Heart left ventricle (tissue), 16 donors: ENCODE measurements at regions not wholly inside any gene's neighbourhood (a gene's known extent, or its start where the extent isn't known, plus 50 kb on each side); places are given as distances from the start of the nearest gene placed in this dataset.

Experiments
- ATAC-seq, 4 donors: fragments of 200-7000 bp; cut with Tn5 transposase; one replicate each; pipeline ENCODE4 v1.9.1; 2020 to 2022; ENCODE audit warnings: moderate library complexity in 4 of 4, mild to moderate bottlenecking in 3 of 4, moderate number of reproducible peaks in 1 of 4
- DNase-seq, 5 donors: peaks; one replicate each; pipeline ENCODE4 v3.0.0-alpha.2; 2020
- H3K27ac ChIP-seq, 12 donors: fragments of 200-600 bp; sonication (generic) in 4 of 12; one replicate each; pipeline versions ENCODE4 v1.5.0 to v1.8.0; 2016 to 2022; ENCODE audit warnings: mild to moderate bottlenecking in 2 of 12
- H3K27me3 ChIP-seq, 9 donors: fragments of 200-600 bp; sonication (generic) in 2 of 9; one replicate each; pipeline versions ENCODE4 v1.5.1 to v1.8.0; 2016 to 2022; ENCODE audit warnings: mild to moderate bottlenecking in 3 of 9
- H3K36me3 ChIP-seq, 9 donors: fragments of 200-600 bp; sonication (generic) in 2 of 9; one replicate each; pipeline versions ENCODE4 v1.5.0 to v1.8.0; 2018 to 2022; ENCODE audit warnings: mild to moderate bottlenecking in 2 of 9
- H3K4me1 ChIP-seq, 12 donors: fragments of 200-600 bp; sonication (generic) in 4 of 12; one replicate each; pipeline versions ENCODE4 v1.5.0 to v1.8.0; 2016 to 2022; ENCODE audit warnings: mild to moderate bottlenecking in 3 of 12
- H3K4me3 ChIP-seq, 12 donors: fragments of 200-600 bp; sonication (generic) in 4 of 12; one replicate each; pipeline versions ENCODE4 v1.5.0 to v1.8.0; 2017 to 2022; ENCODE audit warnings: mild to moderate bottlenecking in 9 of 12, moderate library complexity in 4 of 12
- H3K9me3 ChIP-seq, 12 donors: fragments of 200-600 bp; sonication (generic) in 4 of 12; one replicate each; pipeline versions ENCODE4 v1.5.0 to v1.8.0; 2016 to 2022; ENCODE audit warnings: mild to moderate bottlenecking in 1 of 12
- POLR2A ChIP-seq, 2 donors: fragments of 450-650 bp; IDR thresholded peaks; one replicate each; pipeline ENCODE4 v1.6.1; 2017; ENCODE audit warnings: antibody characterized with exemption in 2 of 2, mild to moderate bottlenecking in 2 of 2, moderate library complexity in 2 of 2
- WGBS, 4 donors: extraction: QIAGEN DNeasy Blood & Tissue Kit in 2 of 4; methylation state at CpG; one replicate each; pipeline versions ENCODE4 v1.1.5 to v1.1.7; 2013 to 2018; 5-methylcytosine and 5-hydroxymethylcytosine counted together
- intact Hi-C, 10 donors: fragments of 100-400 bp; cut with DNase I; formaldehyde crosslinking; loops; one replicate each; pipeline versions ENCODE4 v1.11.1 to v1.14.2; 2022
- TF ChIP-seq, protein P1 (sequence below), 12 donors: fragments of 200-600 bp; sonication (generic) in 4 of 12; IDR thresholded peaks; one replicate each; pipeline versions ENCODE4 v1.5.0 to v1.8.0; 2018 to 2022; ENCODE audit warnings: antibody characterized with exemption in 12 of 12, mild to moderate bottlenecking in 5 of 12
- donor health status: ischemic (EF 13 %, LVEDD 7.1; RV severe dilation, severe dysfunction).
- donor health status: healthy with polysubstance abuse.
- donor health status: DM: no; HTN: yes; CAD: no.
- donor health status: DM: no; HTN: no; CAD: no.
- donor health status: ischemic (EF 25% LVEDD 6.9; RV normal size, moderate dysfunction).
- donor health status: ischemic (EF 25% LVEDD 5.7; RV mildly dilated, moderate dysfunction).
- donor health status: healthy.
- donor health status: DM: yes; HTN: yes; CAD: no.
- donor health status: ischemic (EF 35%, LVEDD 5.7; RV mildly dilated, moderate dysfunction).
- donor health status: nonischemic (EF 11% LVEDD 7.7; RV severe dilation, severe dysfunction).
- donor health status: DM: yes; HTN: yes; CAD: no.
- donor health status: PGD.
- donor health status: ischemic (EF 29% LVEDD 5.4; RV normal size, mild dysfunction).
- donor health status: nonischemic (EF 23%, LVEDD 6.1; RV moderate dilation, normal function).

DNA sequence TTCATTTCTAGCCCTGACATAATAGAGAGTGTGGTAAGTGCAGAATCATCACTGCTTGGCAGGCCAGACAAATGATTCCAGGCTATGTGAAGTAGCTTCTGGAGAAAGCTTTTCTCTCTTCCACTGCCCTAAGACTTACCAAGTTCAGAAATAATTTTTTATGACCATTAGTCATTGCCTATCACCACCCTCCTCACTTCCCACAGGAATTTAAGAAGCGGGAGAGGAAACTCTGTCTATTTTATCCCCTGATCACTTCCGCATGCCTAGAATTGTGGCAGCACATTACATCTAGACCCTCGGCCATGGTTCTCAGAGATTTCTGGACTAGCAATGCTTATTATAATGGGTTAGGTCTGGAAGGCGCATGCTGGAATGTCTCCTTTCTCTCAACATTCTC, 397.8 kb upstream of the NR2F2 start:
- WGBS, 4 donors: 85 to 92% (median 90%) methylated on average over 4 of the region's 4 CpGs
- Histone ChIP-seq H3K36me3 (no peaks in the 10 kb centered on the region), H3K4me1 (peaks cover 0 to 22% (median 2%) of the 10 kb centered on the region in 12 donors), H3K27me3 (no peaks in the 10 kb centered on the region), H3K4me3 (no peak overlapping the region), H3K9me3 (no peaks in the 10 kb centered on the region), H3K27ac (no peak overlapping the region)
- ATAC-seq (no peak), DNase-seq (no peak)
- intact Hi-C loops: loop anchor here in 1 of 10 donors (10.0 kb wide), 1 partner anchor 62 kb away; no protein-coding TSS in a partner anchor
- TF ChIP-seq, protein P1, sequence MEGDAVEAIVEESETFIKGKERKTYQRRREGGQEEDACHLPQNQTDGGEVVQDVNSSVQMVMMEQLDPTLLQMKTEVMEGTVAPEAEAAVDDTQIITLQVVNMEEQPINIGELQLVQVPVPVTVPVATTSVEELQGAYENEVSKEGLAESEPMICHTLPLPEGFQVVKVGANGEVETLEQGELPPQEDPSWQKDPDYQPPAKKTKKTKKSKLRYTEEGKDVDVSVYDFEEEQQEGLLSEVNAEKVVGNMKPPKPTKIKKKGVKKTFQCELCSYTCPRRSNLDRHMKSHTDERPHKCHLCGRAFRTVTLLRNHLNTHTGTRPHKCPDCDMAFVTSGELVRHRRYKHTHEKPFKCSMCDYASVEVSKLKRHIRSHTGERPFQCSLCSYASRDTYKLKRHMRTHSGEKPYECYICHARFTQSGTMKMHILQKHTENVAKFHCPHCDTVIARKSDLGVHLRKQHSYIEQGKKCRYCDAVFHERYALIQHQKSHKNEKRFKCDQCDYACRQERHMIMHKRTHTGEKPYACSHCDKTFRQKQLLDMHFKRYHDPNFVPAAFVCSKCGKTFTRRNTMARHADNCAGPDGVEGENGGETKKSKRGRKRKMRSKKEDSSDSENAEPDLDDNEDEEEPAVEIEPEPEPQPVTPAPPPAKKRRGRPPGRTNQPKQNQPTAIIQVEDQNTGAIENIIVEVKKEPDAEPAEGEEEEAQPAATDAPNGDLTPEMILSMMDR (IDR thresholded peaks at IDR 0.05): no peak
- TF ChIP-seq POLR2A (IDR thresholded peaks at IDR 0.05): no peak

- Histone ChIP-seq H3K36me3 (no peaks in the 10 kb centered on the region), H3K27ac (no peak overlapping the region), H3K4me1 (peaks cover 0 to 18% (median 2%) of the 10 kb centered on the region in 12 donors), H3K9me3 (no peaks in the 10 kb centered on the region), H3K4me3 (peak overlapping the region in 1 of 12 donors; percentile 5), H3K27me3 (no peaks in the 10 kb centered on the region)
- intact Hi-C loops: loop anchor here in 1 of 10 donors (10.0 kb wide), 1 partner anchor 59 kb away; no protein-coding TSS in a partner anchor
- ATAC-seq: no peak
- WGBS, 4 donors: 51 to 84% (median 72%) methylated on average over 2 of the region's 2 CpGs
- no peak for DNase-seq
- no peak for TF ChIP-seq POLR2A (IDR thresholded peaks at IDR 0.05)
- TF ChIP-seq, protein P1 (IDR thresholded peaks at IDR 0.05): no peak
Observed at GRCh38 chr15:95935852-95936251, 394.6 kb upstream of the NR2F2 start.

DNA sequence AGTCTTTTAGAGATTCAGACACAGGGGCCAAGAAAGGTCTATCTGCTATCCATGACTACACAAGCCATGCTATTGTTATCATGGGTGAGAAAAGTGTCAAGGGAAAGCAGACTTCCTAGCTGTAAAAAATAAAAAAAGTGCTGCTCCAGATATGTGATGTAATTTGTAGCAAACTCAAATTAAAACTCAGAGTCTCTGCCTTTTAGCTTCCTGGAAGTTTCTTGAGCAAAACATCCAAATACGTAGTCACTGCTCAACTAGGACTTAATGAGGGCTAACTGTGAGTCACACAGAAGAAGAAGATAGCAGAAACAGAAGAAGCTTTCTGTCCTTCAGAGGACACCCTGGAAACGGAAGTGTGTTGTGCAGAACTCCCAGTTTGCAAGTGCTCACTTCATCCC, 393.4 kb upstream of the NR2F2 start:
- intact Hi-C loops: loop anchor here in 1 of 10 donors (10.0 kb wide), 1 partner anchor 58 kb away; no protein-coding TSS in a partner anchor
- H3K4me3 ChIP-seq: no peak overlapping the region
- H3K27me3 ChIP-seq: no peaks in the 10 kb centered on the region
- WGBS, 4 donors: 63 to 71% (median 69%) methylated on average over 2 of the region's 2 CpGs
- H3K4me1 ChIP-seq: peaks cover 0 to 12% (median 0%) of the 10 kb centered on the region in 12 donors
- peak overlapping the region in 4 of 12 donors; percentile 4 to 53 (median 26) for H3K27ac ChIP-seq
- ATAC-seq (peak in 3 of 4 donors; percentile 18 to 66 (median 66)), DNase-seq (no peak)
- TF ChIP-seq POLR2A (IDR thresholded peaks at IDR 0.05): no peak
- TF ChIP-seq, protein P1 (IDR thresholded peaks at IDR 0.05): no peak
- peaks cover 0 to 5% (median 0%) of the 10 kb centered on the region in 12 donors for H3K9me3 ChIP-seq
- no peaks in the 10 kb centered on the region for H3K36me3 ChIP-seq

DNA sequence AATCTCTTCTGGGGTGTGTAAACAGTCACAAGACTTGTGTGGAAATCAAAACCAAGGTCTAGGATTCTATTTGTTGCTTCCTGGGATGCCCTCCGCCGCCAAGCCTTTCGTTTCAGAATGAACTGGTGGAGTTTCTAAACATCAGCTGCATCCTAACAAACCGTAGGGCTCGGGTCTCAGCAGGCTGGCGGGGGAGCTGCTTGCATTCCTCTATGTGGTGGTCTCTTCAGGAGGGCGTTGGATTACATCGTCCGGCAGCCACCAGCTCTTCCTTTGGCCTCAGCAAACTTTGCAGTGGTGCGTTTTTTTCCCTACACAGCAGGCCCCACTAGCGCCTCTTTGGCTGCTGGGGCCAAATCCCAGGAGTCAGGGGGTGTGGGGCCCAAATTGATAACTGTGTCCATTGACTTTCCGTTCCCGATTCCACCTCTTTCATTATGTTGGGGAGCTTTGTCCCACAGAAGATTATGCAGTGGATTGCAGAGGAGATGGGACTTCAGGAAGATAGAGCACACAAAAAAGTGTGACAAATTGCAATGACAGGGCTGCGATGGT, 390.0 kb upstream of the NR2F2 start:
- Histone ChIP-seq H3K4me3 (no peak overlapping the region), H3K4me1 (peaks cover 0 to 9% (median 0%) of the 10 kb centered on the region in 12 donors), H3K27ac (no peak overlapping the region), H3K27me3 (no peaks in the 10 kb centered on the region), H3K9me3 (peaks cover 0 to 7% (median 0%) of the 10 kb centered on the region in 12 donors), H3K36me3 (no peaks in the 10 kb centered on the region)
- intact Hi-C loops: no loop called here
- WGBS, 4 donors: 84 to 89% (median 87%) methylated on average over 14 of the region's 14 CpGs
- TF ChIP-seq, protein P1 (IDR thresholded peaks at IDR 0.05): no peak
- no peak for TF ChIP-seq POLR2A (IDR thresholded peaks at IDR 0.05)
- DNase-seq: no peak
- ATAC-seq: no peak
